OCI-LY7 (cell line): ENCODE measurements at regions not wholly inside any gene's neighbourhood (a gene's known extent, or its start where the extent isn't known, plus 50 kb on each side); places are given as distances from the start of the nearest gene placed in this dataset.

Experiments used
- CTCF ChIP-seq: fragments of 200-600 bp; sonication (generic); conservative IDR thresholded peaks from 2 replicates; pipeline ENCODE4 v1.5.1; 2014; ENCODE audit warnings: mild to moderate bottlenecking, antibody characterized with exemption, low read length, moderate library complexity, mixed read lengths
- EZH2phosphoT487 ChIP-seq: fragments of 200-600 bp; sonication (generic); IDR thresholded peaks from 2 replicates; pipeline ENCODE4 v1.6.1; 2018; ENCODE audit warnings: low read depth, borderline replicate concordance, mild to moderate bottlenecking, mixed run types, antibody characterized with exemption, low read length, moderate library complexity, mixed read lengths

- TF ChIP-seq CTCF = no peak
- TF ChIP-seq EZH2phosphoT487 = no peak
These were observed 136.7 kb upstream of the ATP2B1 start for GRCh38 chr12:89845366-89845765.
